Neural progenitor cell (in vitro differentiated cells): ENCODE measurements at regions not wholly inside any gene's neighbourhood (a gene's known extent, or its start where the extent isn't known, plus 50 kb on each side); places are given as distances from the start of the nearest gene placed in this dataset.

ENCODE experiments used
- EZH2 ChIP-seq: fragments of 200-600 bp; sonication (generic); IDR thresholded peaks from 2 replicates; pipeline ENCODE4 v1.6.1; 2017; ENCODE audit warnings: antibody characterized with exemption, mild to moderate bottlenecking, moderate library complexity
- TF ChIP-seq, protein P1 (sequence below): fragments of 200-600 bp; sonication (generic); IDR thresholded peaks from 2 replicates; pipeline ENCODE4 v1.5.1; 2017; ENCODE audit warnings: antibody characterized with exemption, mild to moderate bottlenecking

DNA sequence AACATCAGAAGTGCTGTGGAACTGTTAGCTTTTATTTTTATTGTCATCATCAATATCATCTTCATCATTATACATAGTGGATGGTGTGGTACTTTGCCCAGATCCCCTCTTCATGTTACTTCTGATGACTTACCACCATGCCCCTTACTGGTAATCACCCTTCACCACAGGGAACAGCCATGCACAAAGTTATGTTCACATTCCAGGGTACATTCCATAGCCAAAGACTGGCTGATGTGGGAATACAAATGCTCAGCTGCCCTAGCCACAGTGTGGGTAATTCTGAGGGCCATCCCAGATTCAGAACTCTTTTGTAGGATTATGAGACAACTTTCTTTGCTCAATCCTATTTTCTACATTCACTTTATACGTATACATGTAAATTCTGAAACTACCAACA is 691.3 kb upstream of the CXADR start:
- no peak for TF ChIP-seq EZH2
- TF ChIP-seq, protein P1, sequence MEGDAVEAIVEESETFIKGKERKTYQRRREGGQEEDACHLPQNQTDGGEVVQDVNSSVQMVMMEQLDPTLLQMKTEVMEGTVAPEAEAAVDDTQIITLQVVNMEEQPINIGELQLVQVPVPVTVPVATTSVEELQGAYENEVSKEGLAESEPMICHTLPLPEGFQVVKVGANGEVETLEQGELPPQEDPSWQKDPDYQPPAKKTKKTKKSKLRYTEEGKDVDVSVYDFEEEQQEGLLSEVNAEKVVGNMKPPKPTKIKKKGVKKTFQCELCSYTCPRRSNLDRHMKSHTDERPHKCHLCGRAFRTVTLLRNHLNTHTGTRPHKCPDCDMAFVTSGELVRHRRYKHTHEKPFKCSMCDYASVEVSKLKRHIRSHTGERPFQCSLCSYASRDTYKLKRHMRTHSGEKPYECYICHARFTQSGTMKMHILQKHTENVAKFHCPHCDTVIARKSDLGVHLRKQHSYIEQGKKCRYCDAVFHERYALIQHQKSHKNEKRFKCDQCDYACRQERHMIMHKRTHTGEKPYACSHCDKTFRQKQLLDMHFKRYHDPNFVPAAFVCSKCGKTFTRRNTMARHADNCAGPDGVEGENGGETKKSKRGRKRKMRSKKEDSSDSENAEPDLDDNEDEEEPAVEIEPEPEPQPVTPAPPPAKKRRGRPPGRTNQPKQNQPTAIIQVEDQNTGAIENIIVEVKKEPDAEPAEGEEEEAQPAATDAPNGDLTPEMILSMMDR: no peak
